Prostate gland (tissue), 2 donors: ENCODE measurements at regions not wholly inside any gene's neighbourhood (a gene's known extent, or its start where the extent isn't known, plus 50 kb on each side); places are given as distances from the start of the nearest gene placed in this dataset.

Source experiments
- DNase-seq: peaks from one replicate; pipeline ENCODE4 v3.0.0-alpha.2; 2019; ENCODE audit warnings: low spot score
- H3K27ac ChIP-seq, 2 donors: fragments of 200-600 bp; sonication (generic); 2 replicates each; pipeline ENCODE4 v1.5.1; 2017 to 2019
- H3K27me3 ChIP-seq: fragments of 200-600 bp; sonication (generic); replicated peaks from 2 replicates; pipeline ENCODE4 v1.5.1; 2019; ENCODE audit not compliant: insufficient read depth
- H3K36me3 ChIP-seq, 2 donors: fragments of 200-600 bp; sonication (generic); 1 replicate in 1 of 2; 2 replicates in 1 of 2; pipeline versions ENCODE4 v1.5.1 to v1.8.1; 2017 to 2019
- H3K4me1 ChIP-seq: fragments of 200-600 bp; sonication (generic); replicated peaks from 2 replicates; pipeline ENCODE4 v1.5.1; 2019
- H3K4me3 ChIP-seq, 2 donors: fragments of 200-600 bp; sonication (generic); 2 replicates each; pipeline ENCODE4 v1.5.1; 2017 to 2019
- H3K9me3 ChIP-seq: fragments of 200-600 bp; sonication (generic); 2 replicates; pipeline ENCODE4 v1.5.1; 2017
- CTCF ChIP-seq, 4 experiments: fragments of 200-600 bp in 2 of 4; fragments of 450-650 bp in 2 of 4; sonication (generic) in 2 of 4; IDR thresholded peaks; 1 replicate in 3 of 4; 2 replicates in 1 of 4; pipeline ENCODE4 v1.5.1; 2016 to 2019; ENCODE audit warnings: antibody characterized with exemption in 4 of 4, mild to moderate bottlenecking in 2 of 4, moderate library complexity in 2 of 4
- POLR2A ChIP-seq: fragments of 450-650 bp; IDR thresholded peaks from one replicate; pipeline ENCODE4 v1.6.1; 2016; ENCODE audit warnings: antibody characterized with exemption, mild to moderate bottlenecking
- POLR2AphosphoS5 ChIP-seq: sonication (generic); formaldehyde crosslinking; IDR thresholded peaks from one replicate; pipeline ENCODE4 v1.6.1; 2017; ENCODE audit warnings: antibody characterized with exemption
- WGBS: methylation state at CpG from one replicate; pipeline ENCODE4 v1.1.5; 2018; 5-methylcytosine and 5-hydroxymethylcytosine counted together
- intact Hi-C: fragments of 100-400 bp; cut with DNase I; formaldehyde crosslinking; loops from one replicate; pipeline ENCODE4 v1.14.2; 2022

DNA sequence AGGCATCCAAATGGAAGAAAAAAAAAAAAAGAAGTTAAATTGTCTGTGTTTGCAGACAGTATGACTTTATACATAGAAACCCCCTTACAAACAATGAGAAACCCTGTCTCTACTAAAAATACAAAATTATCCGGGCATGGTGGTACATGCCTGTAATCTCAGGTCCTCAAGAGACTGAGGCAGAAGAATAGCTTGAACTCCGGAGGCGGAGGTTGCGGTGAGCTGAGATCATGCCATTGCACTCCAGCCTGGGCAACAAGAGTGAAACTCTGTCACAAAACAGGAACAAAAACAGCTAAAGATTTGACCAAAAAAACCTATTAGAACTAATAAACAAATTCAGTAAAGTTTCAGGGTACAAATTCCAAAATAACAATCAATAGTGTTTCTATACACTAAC, 385.8 kb upstream of the GRM3 start:
- WGBS: 90% methylated on average over 4 of the region's 4 CpGs
- Histone ChIP-seq H3K36me3 (no peaks in the 10 kb centered on the region), H3K9me3 (no peaks in the 10 kb centered on the region), H3K4me1 (no peaks in the 10 kb centered on the region), H3K4me3 (no peak overlapping the region), H3K27ac (no peak overlapping the region), H3K27me3 (no peaks in the 10 kb centered on the region)
- no peak for DNase-seq
- TF ChIP-seq POLR2A (no peak), POLR2AphosphoS5 (no peak), CTCF (IDR thresholded peaks at IDR 0.05) (no peak)
- intact Hi-C loops: no loop called here

- Histone ChIP-seq H3K4me3 (no peak overlapping the region), H3K9me3 (no peaks in the 10 kb centered on the region), H3K27me3 (no peaks in the 10 kb centered on the region), H3K27ac (no peak overlapping the region), H3K4me1 (no peaks in the 10 kb centered on the region), H3K36me3 (no peaks in the 10 kb centered on the region)
- TF ChIP-seq POLR2AphosphoS5: no peak
- no peak for TF ChIP-seq POLR2A
- no peak for TF ChIP-seq CTCF (IDR thresholded peaks at IDR 0.05)
- WGBS: 88% methylated on average over 2 of the region's 2 CpGs
- intact Hi-C loops: no loop called here
- DNase-seq: no peak
These were observed 391.3 kb upstream of the GRM3 start for GRCh38 chr7:86252406-86252805.

GRCh38 chr7:86248977-86249376, 394.7 kb upstream of the GRM3 start:
- no peak overlapping the region for H3K4me3 ChIP-seq
- no peaks in the 10 kb centered on the region for H3K4me1 ChIP-seq
- H3K9me3 ChIP-seq: no peaks in the 10 kb centered on the region
- 66% methylated on average over 1 of the region's 1 CpG for WGBS
- TF ChIP-seq POLR2AphosphoS5 (no peak), CTCF (IDR thresholded peaks at IDR 0.05) (no peak), POLR2A (no peak)
- H3K27ac ChIP-seq: no peak overlapping the region
- H3K27me3 ChIP-seq: no peaks in the 10 kb centered on the region
- no peaks in the 10 kb centered on the region for H3K36me3 ChIP-seq
- no peak for DNase-seq
- intact Hi-C loops: no loop called here

GRCh38 chr7:86243171-86243570, 400.5 kb upstream of the GRM3 start:
- Histone ChIP-seq H3K27me3 (no peaks in the 10 kb centered on the region), H3K9me3 (no peaks in the 10 kb centered on the region), H3K4me3 (no peak overlapping the region), H3K4me1 (no peaks in the 10 kb centered on the region), H3K27ac (no peak overlapping the region), H3K36me3 (no peaks in the 10 kb centered on the region)
- intact Hi-C loops: no loop called here
- TF ChIP-seq POLR2AphosphoS5 (no peak), POLR2A (no peak), CTCF (IDR thresholded peaks at IDR 0.05) (no peak)
- no peak for DNase-seq
- WGBS: 31% methylated on average over 1 of the region's 1 CpG

- WGBS: 94% methylated on average over 3 of the region's 3 CpGs
- no peak overlapping the region for H3K27ac ChIP-seq
- H3K4me3 ChIP-seq: no peak overlapping the region
- H3K36me3 ChIP-seq: no peaks in the 10 kb centered on the region
- TF ChIP-seq CTCF (IDR thresholded peaks at IDR 0.05) (no peak), POLR2AphosphoS5 (no peak), POLR2A (no peak)
- no peaks in the 10 kb centered on the region for H3K9me3 ChIP-seq
- no peaks in the 10 kb centered on the region for H3K4me1 ChIP-seq
- H3K27me3 ChIP-seq: no peaks in the 10 kb centered on the region
- no peak for DNase-seq
- intact Hi-C loops: no loop called here
These were observed 417.5 kb upstream of the GRM3 start for GRCh38 chr7:86226191-86226590.
